IPS-20b (cell line): ENCODE measurements at regions not wholly inside any gene's neighbourhood (a gene's known extent, or its start where the extent isn't known, plus 50 kb on each side); places are given as distances from the start of the nearest gene placed in this dataset.

Source experiments
- H3K27ac ChIP-seq: one replicate; pipeline ENCODE4 v1.5.1; 2013; ENCODE audit warnings: low read length
- H3K27me3 ChIP-seq: 2 replicates; pipeline ENCODE4 v1.6.1; 2013; ENCODE audit warnings: mild to moderate bottlenecking, low read length, inconsistent platforms; ENCODE audit not compliant: insufficient read depth
- H3K36me3 ChIP-seq: 2 replicates; pipeline ENCODE4 v1.6.1; 2013; ENCODE audit warnings: low read depth, mild to moderate bottlenecking, inconsistent platforms, low read length, moderate library complexity; ENCODE audit not compliant: insufficient read depth
- H3K4me1 ChIP-seq: 2 replicates; pipeline ENCODE4 v1.6.1; 2013; ENCODE audit warnings: mild to moderate bottlenecking, control low read depth, inconsistent platforms, low read length, moderate library complexity; ENCODE audit not compliant: insufficient read depth
- H3K4me3 ChIP-seq: 2 replicates; pipeline ENCODE4 v1.5.1; 2013; ENCODE audit warnings: mild to moderate bottlenecking, low read length, inconsistent platforms
- H3K9ac ChIP-seq: 2 replicates; pipeline ENCODE4 v1.6.1; 2013; ENCODE audit warnings: low read depth, mild to moderate bottlenecking, inconsistent platforms, low read length, moderate library complexity
- H3K9me3 ChIP-seq: 2 replicates; pipeline ENCODE4 v1.6.1; 2013; ENCODE audit warnings: mild to moderate bottlenecking, low read depth, low read length, inconsistent platforms; ENCODE audit not compliant: insufficient read depth

DNA sequence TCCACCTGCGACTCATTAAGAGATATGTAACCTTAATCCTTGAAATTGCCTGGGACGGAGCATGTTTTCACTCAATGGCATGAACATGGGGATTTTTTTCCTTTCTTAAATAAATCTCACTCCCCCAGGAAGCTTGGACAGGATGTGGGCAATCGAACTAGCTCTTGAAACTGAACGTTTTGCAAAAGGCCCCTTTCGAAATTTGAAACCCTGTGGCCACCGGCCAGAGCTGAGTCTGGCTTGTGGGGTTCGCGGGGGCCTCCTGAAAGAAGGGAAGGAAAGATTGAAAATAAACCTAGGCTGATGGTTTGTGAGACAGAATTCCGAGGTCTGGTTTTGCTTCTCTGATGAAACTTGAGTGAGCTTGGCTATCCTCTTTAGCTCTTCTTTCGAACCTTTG is 101.4 kb upstream of the RTL1 start:
- Histone ChIP-seq H3K9ac (no peak overlapping the region), H3K4me3 (no peak overlapping the region), H3K4me1 (no peaks in the 10 kb centered on the region), H3K27me3 (no peaks in the 10 kb centered on the region), H3K9me3 (no peaks in the 10 kb centered on the region), H3K36me3 (no peaks in the 10 kb centered on the region), H3K27ac (no peak overlapping the region)

- no peaks in the 10 kb centered on the region for H3K9me3 ChIP-seq
- H3K36me3 ChIP-seq, result no peaks in the 10 kb centered on the region
- H3K9ac ChIP-seq, result no peak overlapping the region
- no peak overlapping the region for H3K4me3 ChIP-seq
- H3K27me3 ChIP-seq, result no peaks in the 10 kb centered on the region
- H3K4me1 ChIP-seq, result no peaks in the 10 kb centered on the region
- no peak overlapping the region for H3K27ac ChIP-seq
These were observed 101.9 kb upstream of the RTL1 start for GRCh38 chr14:101005447-101005846.

- Histone ChIP-seq H3K27me3 (no peaks in the 10 kb centered on the region), H3K9me3 (no peaks in the 10 kb centered on the region), H3K9ac (no peak overlapping the region), H3K4me3 (no peak overlapping the region), H3K27ac (no peak overlapping the region), H3K4me1 (no peaks in the 10 kb centered on the region), H3K36me3 (no peaks in the 10 kb centered on the region)
These were observed 102.5 kb upstream of the RTL1 start for GRCh38 chr14:101006008-101006407.

- H3K36me3 ChIP-seq, result no peaks in the 10 kb centered on the region
- H3K9ac ChIP-seq, result no peak overlapping the region
- H3K4me1 ChIP-seq, result no peaks in the 10 kb centered on the region
- H3K9me3 ChIP-seq, result no peaks in the 10 kb centered on the region
- no peak overlapping the region for H3K4me3 ChIP-seq
- no peak overlapping the region for H3K27ac ChIP-seq
- H3K27me3 ChIP-seq, result no peaks in the 10 kb centered on the region
These were observed 103.6 kb upstream of the RTL1 start for GRCh38 chr14:101007004-101007614.

- no peak overlapping the region for H3K4me3 ChIP-seq
- no peaks in the 10 kb centered on the region for H3K9me3 ChIP-seq
These were observed 104.2 kb upstream of the RTL1 start for GRCh38 chr14:101007765-101008164.

DNA sequence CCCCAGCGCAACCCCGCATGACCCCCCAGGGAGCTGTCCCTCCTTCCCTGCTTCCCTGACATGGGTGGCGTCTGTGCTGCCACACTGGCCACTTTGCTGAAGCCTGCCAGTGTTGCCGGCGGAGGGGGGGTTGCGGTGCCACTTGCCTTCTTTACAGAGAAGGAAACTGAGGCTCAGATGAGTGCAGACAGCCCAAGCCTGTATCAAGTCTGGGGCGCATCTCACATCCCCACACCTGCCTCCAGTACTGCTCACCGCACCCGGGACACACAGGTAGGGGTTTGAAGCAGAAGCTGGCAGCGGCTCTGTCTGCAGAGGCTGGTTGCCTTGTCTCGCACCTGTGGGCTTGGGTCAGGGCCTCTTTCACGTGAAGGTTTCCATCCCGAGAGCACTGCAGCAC is 104.7 kb upstream of the RTL1 start:
- H3K4me3 ChIP-seq, result no peak overlapping the region
- no peaks in the 10 kb centered on the region for H3K9me3 ChIP-seq
- no peak overlapping the region for H3K27ac ChIP-seq
- no peak overlapping the region for H3K9ac ChIP-seq
- H3K4me1 ChIP-seq, result no peaks in the 10 kb centered on the region
- no peaks in the 10 kb centered on the region for H3K36me3 ChIP-seq
- no peaks in the 10 kb centered on the region for H3K27me3 ChIP-seq

More at GRCh38 chr14:101007765-101008164, 104.2 kb upstream of the RTL1 start:
- no peaks in the 10 kb centered on the region for H3K36me3 ChIP-seq
- H3K27ac ChIP-seq, result no peak overlapping the region
- H3K4me1 ChIP-seq, result no peaks in the 10 kb centered on the region
- H3K9ac ChIP-seq, result no peak overlapping the region
- H3K27me3 ChIP-seq, result no peaks in the 10 kb centered on the region

DNA sequence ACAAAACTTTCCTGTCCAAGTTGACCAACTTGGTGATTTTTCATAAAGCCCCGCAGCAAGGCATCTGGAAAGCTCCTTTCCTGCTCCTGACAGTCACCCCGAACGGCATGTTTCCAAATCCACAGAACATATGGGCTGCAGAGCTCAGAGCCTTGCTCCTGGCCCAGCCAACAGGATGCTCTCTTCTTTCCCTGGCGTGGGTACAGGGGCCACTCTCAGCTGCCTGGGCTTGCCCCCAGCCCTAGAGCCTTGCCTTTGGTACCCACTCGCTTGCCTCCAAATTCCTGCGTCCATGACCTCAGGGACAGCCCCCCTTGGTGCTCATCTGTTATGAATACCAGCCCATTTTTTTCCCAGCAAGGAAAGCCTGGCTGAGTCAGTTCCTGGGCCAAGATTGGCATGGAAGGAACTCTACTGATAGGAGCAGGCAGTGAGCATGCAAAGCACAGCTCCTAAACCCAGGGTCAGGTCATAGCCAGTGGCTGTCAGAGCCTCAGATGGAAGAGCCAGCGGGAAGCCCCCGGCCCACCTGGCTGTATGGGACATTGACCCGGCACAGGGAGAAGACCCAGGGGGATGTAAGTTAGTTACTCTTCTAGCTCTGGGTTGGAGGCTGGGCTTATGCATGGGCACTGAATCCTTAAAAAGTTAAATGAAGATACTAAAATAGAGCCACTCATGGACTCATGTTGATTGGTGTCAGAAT is 105.3 kb upstream of the RTL1 start:
- Histone ChIP-seq H3K4me3 (no peak overlapping the region), H3K4me1 (no peaks in the 10 kb centered on the region), H3K9me3 (no peaks in the 10 kb centered on the region), H3K27ac (no peak overlapping the region), H3K36me3 (no peaks in the 10 kb centered on the region), H3K9ac (no peak overlapping the region), H3K27me3 (no peaks in the 10 kb centered on the region)

DNA sequence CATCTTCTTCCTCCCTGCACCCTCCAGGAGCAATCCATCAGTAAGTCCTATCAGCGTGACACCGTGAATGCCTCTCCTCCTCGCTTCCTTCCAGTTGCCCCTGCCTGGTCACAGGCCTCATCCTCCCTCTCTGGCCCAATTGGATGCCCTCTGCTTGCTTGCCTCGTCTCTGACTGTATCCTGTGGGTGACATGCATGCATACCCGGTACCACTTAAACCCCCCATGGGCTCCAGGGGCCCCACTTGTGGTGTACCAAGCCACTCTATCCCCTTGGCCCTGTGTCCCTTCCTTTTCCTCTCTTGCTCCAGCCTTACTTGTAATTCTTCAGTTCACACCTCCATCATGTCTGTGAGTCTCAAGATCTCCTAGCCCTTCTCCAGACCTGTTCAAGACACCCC is 106.0 kb upstream of the RTL1 start:
- H3K4me3 ChIP-seq, result no peak overlapping the region
- no peaks in the 10 kb centered on the region for H3K9me3 ChIP-seq
- no peak overlapping the region for H3K9ac ChIP-seq
- no peak overlapping the region for H3K27ac ChIP-seq
- no peaks in the 10 kb centered on the region for H3K4me1 ChIP-seq
- H3K27me3 ChIP-seq, result no peaks in the 10 kb centered on the region
- H3K36me3 ChIP-seq, result no peaks in the 10 kb centered on the region

GRCh38 chr14:101010293-101010692 is 106.8 kb upstream of the RTL1 start:
- H3K36me3 ChIP-seq, result no peaks in the 10 kb centered on the region
- H3K9ac ChIP-seq, result no peak overlapping the region
- H3K4me1 ChIP-seq, result no peaks in the 10 kb centered on the region
- H3K4me3 ChIP-seq, result no peak overlapping the region
- no peaks in the 10 kb centered on the region for H3K9me3 ChIP-seq
- H3K27me3 ChIP-seq, result no peaks in the 10 kb centered on the region
- H3K27ac ChIP-seq, result no peak overlapping the region

GRCh38 chr14:101010835-101011234 is 107.3 kb upstream of the RTL1 start:
- no peak overlapping the region for H3K27ac ChIP-seq
- H3K9ac ChIP-seq, result no peak overlapping the region
- H3K4me1 ChIP-seq, result no peaks in the 10 kb centered on the region
- H3K4me3 ChIP-seq, result no peak overlapping the region
- no peaks in the 10 kb centered on the region for H3K27me3 ChIP-seq
- no peaks in the 10 kb centered on the region for H3K36me3 ChIP-seq
- no peaks in the 10 kb centered on the region for H3K9me3 ChIP-seq

DNA sequence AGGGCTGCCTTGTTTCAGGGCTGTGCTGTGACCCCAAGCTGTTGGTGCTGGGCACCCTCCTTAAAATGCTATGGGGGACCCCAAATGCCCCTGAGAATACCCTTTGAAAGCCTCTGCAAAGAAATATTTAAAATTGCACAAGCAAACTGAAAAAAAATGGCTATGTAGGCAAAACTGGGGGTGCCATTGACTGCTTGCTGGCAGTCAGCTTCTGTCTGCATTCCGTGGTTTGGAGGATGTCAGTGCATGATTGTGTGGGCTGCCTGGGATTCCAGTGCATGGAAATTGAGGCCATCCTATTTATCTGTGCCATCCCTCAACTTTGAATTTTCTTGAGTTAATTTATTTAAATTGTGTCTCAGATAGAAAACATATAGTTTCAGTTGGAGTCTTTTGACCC is 113.7 kb upstream of the RTL1 start:
- Histone ChIP-seq H3K4me1 (peaks cover 8% of the 10 kb centered on the region; the same call in 1 of the 2 replicates), H3K9ac (no peak overlapping the region), H3K36me3 (no peaks in the 10 kb centered on the region), H3K9me3 (peaks cover 12% of the 10 kb centered on the region; the same call in 1 of the 2 replicates), H3K27me3 (no peaks in the 10 kb centered on the region), H3K4me3 (no peak overlapping the region), H3K27ac (no peak overlapping the region)

GRCh38 chr14:101017806-101018560 is 114.5 kb upstream of the RTL1 start:
- Histone ChIP-seq H3K9ac (no peak overlapping the region), H3K36me3 (no peaks in the 10 kb centered on the region), H3K27ac (no peak overlapping the region), H3K4me3 (no peak overlapping the region), H3K27me3 (no peaks in the 10 kb centered on the region), H3K4me1 (peaks cover 8% of the 10 kb centered on the region; the same call in 1 of the 2 replicates), H3K9me3 (peaks cover 12% of the 10 kb centered on the region)
